Subcutaneous abdominal adipose tissue (tissue), 5 donors: ENCODE measurements at regions not wholly inside any gene's neighbourhood (a gene's known extent, or its start where the extent isn't known, plus 50 kb on each side); places are given as distances from the start of the nearest gene placed in this dataset.
A peak's percentile ranks its signal among the peaks of the same experiment; 100 is the strongest.

Experiments used
- H3K27ac ChIP-seq: one replicate; pipeline ENCODE4 v1.7.0; 2013; ENCODE audit warnings: low read depth, mild to moderate bottlenecking, inconsistent platforms, low read length, moderate library complexity
- H3K27me3 ChIP-seq, 5 donors: one replicate each; pipeline ENCODE4 v1.7.0; 2013; ENCODE audit warnings: low read length in 5 of 5, inconsistent platforms in 1 of 5; ENCODE audit not compliant: control insufficient read depth in 5 of 5, insufficient read depth in 4 of 5
- H3K36me3 ChIP-seq, 5 donors: one replicate each; pipeline ENCODE4 v1.7.0; 2013; ENCODE audit warnings: low read length in 5 of 5; ENCODE audit not compliant: control insufficient read depth in 5 of 5, insufficient read depth in 5 of 5
- H3K4me1 ChIP-seq, 5 donors: one replicate each; pipeline ENCODE4 v1.7.0; 2013; ENCODE audit warnings: low read length in 5 of 5, mild to moderate bottlenecking in 3 of 5, moderate library complexity in 1 of 5; ENCODE audit not compliant: control insufficient read depth in 5 of 5, insufficient read depth in 5 of 5
- H3K4me3 ChIP-seq, 5 donors: one replicate each; pipeline ENCODE4 v1.7.0; 2013; ENCODE audit warnings: low read length in 5 of 5, low read depth in 1 of 5
- H3K9ac ChIP-seq, 5 donors: one replicate each; pipeline ENCODE4 v1.7.0; 2013; ENCODE audit warnings: low read length in 5 of 5, mild to moderate bottlenecking in 4 of 5, moderate library complexity in 3 of 5
- H3K9me3 ChIP-seq, 5 donors: one replicate each; pipeline ENCODE4 v1.7.0; 2013; ENCODE audit warnings: low read length in 5 of 5; ENCODE audit not compliant: control insufficient read depth in 5 of 5
- donor health status: healthy.
- donor health status: healthy.
- donor health status: healthy.
- donor health status: healthy.
- donor health status: healthy.

GRCh38 chr6:56851541-56852259, 103.2 kb upstream of the BEND6 start:
- no peaks in the 10 kb centered on the region for H3K9me3 ChIP-seq
- H3K36me3 ChIP-seq: no peaks in the 10 kb centered on the region
- H3K4me1 ChIP-seq: peaks cover 0 to 37% (median 12%) of the 10 kb centered on the region in 5 donors
- no peaks in the 10 kb centered on the region for H3K27me3 ChIP-seq
- H3K27ac ChIP-seq: peak overlapping the region; percentile 74
- H3K9ac ChIP-seq: peak overlapping the region; percentile 15 to 81 (median 70)
- H3K4me3 ChIP-seq: peak overlapping the region; percentile 53 to 79 (median 75)

GRCh38 chr6:56851074-56851473, 103.8 kb upstream of the BEND6 start:
- peak overlapping the region; percentile 53 to 79 (median 75) for H3K4me3 ChIP-seq
- peaks cover 0 to 37% (median 12%) of the 10 kb centered on the region in 5 donors for H3K4me1 ChIP-seq
- H3K36me3 ChIP-seq: no peaks in the 10 kb centered on the region
- no peaks in the 10 kb centered on the region for H3K9me3 ChIP-seq
- H3K9ac ChIP-seq: peak overlapping the region; percentile 15 to 81 (median 70)
- peak overlapping the region; percentile 74 for H3K27ac ChIP-seq
- H3K27me3 ChIP-seq: no peaks in the 10 kb centered on the region

DNA sequence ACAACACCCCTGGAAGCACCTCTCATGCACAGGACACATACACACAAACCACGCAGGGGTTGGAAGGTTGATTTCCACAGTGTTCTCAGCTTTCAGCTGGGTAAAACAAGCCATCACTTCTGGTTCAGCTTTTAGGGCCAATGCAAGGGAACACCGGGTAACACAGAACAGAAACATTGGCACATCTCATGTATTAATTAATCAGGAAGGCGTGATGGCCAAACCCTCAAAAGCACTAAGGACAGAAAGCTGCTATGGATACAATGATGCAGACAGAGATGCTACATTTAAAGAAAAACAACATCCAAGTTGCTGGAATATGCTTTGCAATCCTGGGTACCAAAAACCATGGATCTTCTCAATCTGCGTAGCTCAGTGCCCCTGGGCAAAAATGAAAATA, 104.3 kb upstream of the BEND6 start:
- Histone ChIP-seq H3K9ac (peak overlapping the region in 4 of 5 donors; percentile 2 to 33 (median 27)), H3K36me3 (no peaks in the 10 kb centered on the region), H3K27me3 (no peaks in the 10 kb centered on the region), H3K4me3 (peak overlapping the region; percentile 53 to 79 (median 75)), H3K4me1 (peaks cover 0 to 35% (median 12%) of the 10 kb centered on the region in 5 donors), H3K9me3 (no peaks in the 10 kb centered on the region), H3K27ac (peak overlapping the region; percentile 74)

GRCh38 chr6:56849896-56850295, 105.0 kb upstream of the BEND6 start:
- H3K9me3 ChIP-seq: no peaks in the 10 kb centered on the region
- H3K36me3 ChIP-seq: no peaks in the 10 kb centered on the region
- H3K4me3 ChIP-seq: peak overlapping the region in 1 of 5 donors; percentile 78
- no peaks in the 10 kb centered on the region for H3K27me3 ChIP-seq
- peak overlapping the region in 1 of 5 donors; percentile 4 for H3K9ac ChIP-seq
- H3K27ac ChIP-seq: peak overlapping the region; percentile 74
- peaks cover 0 to 34% (median 12%) of the 10 kb centered on the region in 5 donors for H3K4me1 ChIP-seq

- no peaks in the 10 kb centered on the region for H3K36me3 ChIP-seq
- no peaks in the 10 kb centered on the region for H3K9me3 ChIP-seq
- H3K9ac ChIP-seq: no peak overlapping the region
- no peaks in the 10 kb centered on the region for H3K27me3 ChIP-seq
- peaks cover 0 to 42% (median 17%) of the 10 kb centered on the region in 5 donors for H3K4me1 ChIP-seq
- no peak overlapping the region for H3K27ac ChIP-seq
- no peak overlapping the region for H3K4me3 ChIP-seq
Observed at GRCh38 chr6:56848105-56848504, 106.8 kb upstream of the BEND6 start.

GRCh38 chr6:56845032-56845431, 109.9 kb upstream of the BEND6 start:
- Histone ChIP-seq H3K36me3 (no peaks in the 10 kb centered on the region), H3K27ac (no peak overlapping the region), H3K9ac (no peak overlapping the region), H3K9me3 (no peaks in the 10 kb centered on the region), H3K4me1 (peaks cover 0 to 36% (median 32%) of the 10 kb centered on the region in 5 donors), H3K4me3 (no peak overlapping the region), H3K27me3 (no peaks in the 10 kb centered on the region)

- no peaks in the 10 kb centered on the region for H3K36me3 ChIP-seq
- peak overlapping the region; percentile 64 to 97 (median 82) for H3K4me3 ChIP-seq
- H3K27me3 ChIP-seq: no peaks in the 10 kb centered on the region
- H3K4me1 ChIP-seq: peaks cover 0 to 47% (median 33%) of the 10 kb centered on the region in 5 donors
- H3K27ac ChIP-seq: peak overlapping the region; percentile 86
- peak overlapping the region in 4 of 5 donors; percentile 40 to 85 (median 78) for H3K9ac ChIP-seq
- no peaks in the 10 kb centered on the region for H3K9me3 ChIP-seq
Observed at GRCh38 chr6:56843476-56844349, 111.2 kb upstream of the BEND6 start.

GRCh38 chr6:56842686-56843475, 112.0 kb upstream of the BEND6 start:
- H3K4me1 ChIP-seq: peaks cover 0 to 49% (median 38%) of the 10 kb centered on the region in 5 donors
- no peaks in the 10 kb centered on the region for H3K36me3 ChIP-seq
- peak overlapping the region; percentile 67 to 99 (median 93) for H3K4me3 ChIP-seq
- H3K9ac ChIP-seq: peak overlapping the region; percentile 75 to 92 (median 85)
- H3K9me3 ChIP-seq: no peaks in the 10 kb centered on the region
- peak overlapping the region; percentile 86 for H3K27ac ChIP-seq
- H3K27me3 ChIP-seq: no peaks in the 10 kb centered on the region

- Histone ChIP-seq H3K27ac (peak overlapping the region; percentile 86), H3K4me1 (peaks cover 0 to 49% (median 38%) of the 10 kb centered on the region in 5 donors), H3K27me3 (no peaks in the 10 kb centered on the region), H3K9ac (peak overlapping the region in 2 of 5 donors; percentile 57 to 59), H3K9me3 (no peaks in the 10 kb centered on the region), H3K4me3 (peak overlapping the region in 1 of 5 donors; percentile 93), H3K36me3 (no peaks in the 10 kb centered on the region)
Observed at GRCh38 chr6:56841751-56842150, 113.2 kb upstream of the BEND6 start.
